ENCODE measurements at regions not wholly inside any gene's neighbourhood (a gene's known extent, or its start where the extent isn't known, plus 50 kb on each side); places are given as distances from the start of the nearest gene placed in this dataset.

DNA sequence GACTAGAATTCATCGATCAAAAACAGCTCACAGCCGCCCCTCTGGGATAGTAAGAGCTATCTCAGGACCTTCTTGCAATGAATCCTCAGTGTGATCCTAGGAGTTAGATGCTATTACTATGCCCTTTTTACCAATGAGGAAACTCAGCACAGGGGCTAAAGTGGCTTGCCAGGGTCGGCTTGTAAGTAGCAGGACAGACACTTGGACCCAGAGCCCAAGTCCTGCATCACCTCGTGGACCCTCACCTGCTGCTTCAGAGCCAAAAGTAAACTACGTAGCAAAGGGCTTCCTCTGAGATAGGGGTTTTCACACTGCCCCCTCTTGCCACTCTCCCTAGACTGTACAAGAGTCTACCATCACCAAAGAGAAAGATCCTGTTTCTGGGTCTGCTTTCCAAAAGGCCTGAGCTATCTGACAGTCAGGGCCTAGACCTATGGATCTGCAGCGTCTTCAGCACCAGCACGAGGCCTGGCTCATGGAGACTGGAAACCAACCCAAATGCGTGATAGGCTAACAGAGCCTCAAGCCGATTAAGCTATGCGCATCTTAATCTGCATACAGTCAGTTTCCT lies 172.3 kb downstream of the ANKRD60 start:
- no peaks in the 10 kb centered on the region for H3K36me3 Mint-ChIP-seq (ENCODE audit: low read depth)
- no peaks in the 10 kb centered on the region for H3K4me1 Mint-ChIP-seq (ENCODE audit: low read depth)
- DNase-seq (ENCODE audit: low spot score): no peak
- H3K27ac Mint-ChIP-seq: no peak overlapping the region
- H3K4me3 Mint-ChIP-seq: no peak overlapping the region
- peaks cover 2% of the 10 kb centered on the region for H3K27me3 Mint-ChIP-seq (ENCODE audit: insufficient read depth)
- intact Hi-C loops (cut with micrococcal nuclease): no loop called here
- H3K9me3 Mint-ChIP-seq: peaks cover 8% of the 10 kb centered on the region

DNA sequence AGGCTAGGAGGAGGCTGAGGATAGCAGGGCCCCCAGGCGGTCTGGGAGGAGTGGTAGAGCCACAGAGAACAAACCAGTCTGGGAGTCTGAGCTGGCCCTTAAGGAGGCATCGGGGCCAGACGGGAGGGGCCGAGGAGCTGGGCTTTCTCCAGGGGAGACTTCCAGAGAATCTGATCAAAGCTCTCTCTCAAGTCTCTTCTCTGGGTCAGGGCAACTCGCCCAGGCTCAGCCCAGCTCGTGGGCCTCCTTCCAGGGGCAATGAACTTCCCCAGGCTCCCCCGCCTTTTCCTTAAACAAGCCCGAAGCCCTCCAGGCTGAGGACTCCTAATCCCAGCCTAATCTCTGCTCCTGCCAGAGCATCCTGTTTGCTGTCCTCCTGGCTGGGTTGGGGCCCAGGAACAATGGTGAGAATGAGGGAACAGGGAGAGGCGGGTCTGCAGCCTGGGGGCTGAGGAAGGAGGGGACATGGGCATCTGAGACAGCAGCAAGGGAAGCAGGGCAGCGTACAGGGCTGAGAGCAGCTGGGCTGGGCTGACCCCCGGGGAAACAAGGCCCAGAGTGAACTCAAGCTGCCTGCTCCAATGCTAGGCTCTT lies 173.6 kb downstream of the ANKRD60 start:
- peaks cover 15% of the 10 kb centered on the region for H3K9me3 Mint-ChIP-seq
- H3K36me3 Mint-ChIP-seq (ENCODE audit: low read depth): no peaks in the 10 kb centered on the region
- no peak overlapping the region for H3K27ac Mint-ChIP-seq
- no peaks in the 10 kb centered on the region for H3K4me1 Mint-ChIP-seq (ENCODE audit: low read depth)
- H3K4me3 Mint-ChIP-seq: no peak overlapping the region
- no peak for DNase-seq (ENCODE audit: low spot score)
- intact Hi-C loops (cut with micrococcal nuclease): no loop called here
- H3K27me3 Mint-ChIP-seq (ENCODE audit: insufficient read depth): peaks cover 2% of the 10 kb centered on the region

DNA sequence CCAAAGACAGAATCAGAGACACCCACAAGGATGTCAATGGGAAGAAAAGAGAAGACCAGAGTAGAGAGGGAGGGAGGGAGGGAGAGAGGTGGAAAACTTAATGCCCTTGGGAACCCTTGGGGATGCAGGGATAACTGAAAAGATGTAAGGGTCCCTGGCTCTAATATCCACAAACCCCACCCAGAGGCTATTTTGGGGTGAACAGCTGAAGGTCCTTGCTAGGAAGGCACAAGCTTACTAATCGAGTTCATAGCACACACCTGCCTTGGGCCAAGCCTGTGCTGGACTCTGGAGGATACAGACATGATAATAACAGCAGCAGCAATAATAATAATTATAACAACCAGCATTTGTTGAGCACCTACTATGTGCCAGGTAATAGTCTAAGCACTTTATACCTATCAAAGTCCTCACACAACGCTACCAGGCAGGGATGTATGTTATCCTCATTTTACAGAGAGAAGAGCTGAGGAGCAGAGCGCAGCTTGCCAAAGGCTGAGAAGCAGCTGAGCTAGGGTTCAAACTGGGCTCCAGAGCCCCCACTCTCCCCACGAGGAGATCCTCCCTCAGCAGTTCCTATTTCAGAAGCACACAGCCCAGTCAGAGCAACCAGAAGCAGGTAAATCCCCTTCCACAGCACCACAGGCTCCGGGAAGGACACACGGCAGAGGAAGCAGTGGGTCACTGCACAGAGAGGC lies 174.2 kb downstream of the ANKRD60 start:
- intact Hi-C loops (cut with micrococcal nuclease): no loop called here
- no peak for DNase-seq (ENCODE audit: low spot score)
- Mint-ChIP-seq H3K4me1 (ENCODE audit: low read depth) (no peaks in the 10 kb centered on the region), H3K36me3 (ENCODE audit: low read depth) (no peaks in the 10 kb centered on the region), H3K9me3 (peaks cover 15% of the 10 kb centered on the region), H3K27ac (no peak overlapping the region), H3K4me3 (no peak overlapping the region), H3K27me3 (ENCODE audit: insufficient read depth) (no peaks in the 10 kb centered on the region)

DNA sequence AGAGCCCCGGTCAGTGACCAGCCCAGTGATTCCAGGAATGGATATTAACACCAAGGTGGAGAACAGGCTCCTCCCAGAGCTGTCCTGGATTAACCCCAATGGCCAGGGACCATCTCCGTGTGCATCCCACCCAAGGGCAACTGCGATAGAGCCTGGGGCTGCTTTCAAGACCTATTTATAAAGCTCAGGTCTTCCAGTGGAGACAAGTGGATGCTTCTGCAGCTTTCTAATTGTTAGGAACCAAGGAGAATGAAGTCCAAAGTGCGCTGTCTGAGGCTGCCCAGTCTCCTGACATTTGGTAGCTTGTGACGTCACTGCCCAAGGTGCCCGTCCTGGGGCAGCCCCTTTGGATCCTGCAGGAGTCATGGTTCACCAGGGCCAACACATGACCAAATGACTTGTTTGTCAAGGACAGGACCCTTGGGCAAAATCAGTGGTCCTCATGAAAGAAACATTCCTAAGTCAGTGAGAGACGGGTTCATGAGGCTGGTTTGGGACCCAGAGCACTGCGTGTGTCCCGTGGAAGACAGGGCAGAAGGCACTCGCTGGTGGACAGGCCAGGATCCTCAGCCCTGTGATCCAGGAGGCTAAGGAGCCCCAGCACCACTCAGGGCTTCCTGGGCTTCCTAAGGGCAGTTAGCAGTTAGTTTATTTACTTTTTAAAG lies 174.9 kb downstream of the ANKRD60 start:
- peaks cover 15% of the 10 kb centered on the region for H3K9me3 Mint-ChIP-seq
- H3K27me3 Mint-ChIP-seq (ENCODE audit: insufficient read depth): no peaks in the 10 kb centered on the region
- H3K4me3 Mint-ChIP-seq: no peak overlapping the region
- no peak for DNase-seq (ENCODE audit: low spot score)
- H3K27ac Mint-ChIP-seq: no peak overlapping the region
- no peaks in the 10 kb centered on the region for H3K36me3 Mint-ChIP-seq (ENCODE audit: low read depth)
- intact Hi-C loops (cut with micrococcal nuclease): no loop called here
- H3K4me1 Mint-ChIP-seq (ENCODE audit: low read depth): no peaks in the 10 kb centered on the region

DNA sequence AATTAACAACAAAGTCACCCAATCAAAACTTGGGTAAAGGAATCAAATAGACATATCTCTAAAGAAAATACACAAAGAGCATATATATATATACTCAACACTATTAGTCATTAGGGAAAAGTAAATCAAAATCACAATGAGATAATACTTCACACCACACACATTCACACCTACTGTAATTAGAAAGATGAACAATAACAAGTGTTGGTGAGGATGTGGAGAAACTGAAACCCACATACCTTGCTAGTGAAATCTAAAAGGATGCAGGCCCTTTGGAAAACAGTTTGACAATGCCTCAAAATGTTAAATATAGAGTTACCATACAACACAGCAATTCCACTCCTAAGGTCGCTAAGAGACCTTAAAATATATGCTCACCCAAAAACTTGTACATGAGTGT lies 177.1 kb downstream of the ANKRD60 start:
- Mint-ChIP-seq H3K36me3 (ENCODE audit: low read depth) (no peaks in the 10 kb centered on the region), H3K9me3 (peaks cover 15% of the 10 kb centered on the region), H3K27me3 (ENCODE audit: insufficient read depth) (no peaks in the 10 kb centered on the region), H3K4me1 (ENCODE audit: low read depth) (no peaks in the 10 kb centered on the region), H3K4me3 (no peak overlapping the region), H3K27ac (no peak overlapping the region)
- intact Hi-C loops (cut with micrococcal nuclease): no loop called here
- no peak for DNase-seq (ENCODE audit: low spot score)

DNA sequence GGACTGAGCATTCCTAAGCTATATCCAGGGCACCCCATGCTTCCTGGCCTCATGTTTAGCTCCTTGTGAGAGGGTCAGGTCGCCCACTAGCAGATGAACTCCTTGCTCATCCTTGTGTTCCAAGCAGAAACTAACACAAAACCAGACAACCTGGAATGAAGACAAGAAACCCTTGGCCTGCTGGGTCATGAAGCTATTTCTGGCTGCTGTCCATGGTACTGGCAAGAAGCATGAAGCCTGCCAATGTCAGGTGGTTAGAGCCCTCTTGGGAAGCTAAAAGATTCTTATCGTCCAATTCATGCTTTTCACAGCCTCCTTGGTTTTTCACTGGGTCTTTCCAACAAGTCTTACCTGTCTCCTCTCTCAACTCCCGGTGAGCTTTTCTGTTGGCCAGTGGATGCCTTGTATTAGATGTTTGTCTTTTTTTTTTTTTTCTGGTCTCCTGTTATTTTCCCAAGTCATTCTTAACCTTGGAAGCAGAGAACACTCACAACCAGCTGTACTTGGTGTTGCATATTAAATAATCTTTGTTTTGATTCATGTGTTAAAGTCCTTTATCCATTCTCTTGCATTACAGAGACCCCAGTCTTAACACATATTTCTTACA lies 180.3 kb downstream of the ANKRD60 start:
- H3K27me3 Mint-ChIP-seq (ENCODE audit: insufficient read depth): peaks cover 2% of the 10 kb centered on the region
- no peaks in the 10 kb centered on the region for H3K36me3 Mint-ChIP-seq (ENCODE audit: low read depth)
- no peaks in the 10 kb centered on the region for H3K4me1 Mint-ChIP-seq (ENCODE audit: low read depth)
- no peak for DNase-seq (ENCODE audit: low spot score)
- H3K4me3 Mint-ChIP-seq: no peak overlapping the region
- peaks cover 15% of the 10 kb centered on the region for H3K9me3 Mint-ChIP-seq
- intact Hi-C loops (cut with micrococcal nuclease): no loop called here
- H3K27ac Mint-ChIP-seq: no peak overlapping the region

DNA sequence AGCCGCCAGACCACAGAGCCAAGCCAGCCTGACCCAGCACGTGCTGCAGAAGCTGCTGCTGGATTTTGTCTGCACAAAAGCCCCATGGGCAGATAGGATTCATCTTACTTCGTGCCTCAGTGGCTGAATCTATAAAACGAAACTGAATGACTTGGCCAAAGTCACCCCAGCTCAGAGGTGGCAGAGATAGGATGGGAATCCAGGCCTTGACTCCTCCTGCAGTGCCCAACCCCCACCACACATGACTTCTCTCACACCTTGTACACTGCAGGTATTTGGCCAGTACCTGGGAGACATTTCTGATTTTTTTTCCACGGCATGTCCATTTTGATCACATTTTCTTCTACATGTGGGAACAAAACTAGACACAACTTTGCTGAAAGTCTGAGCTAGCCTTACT lies 182.1 kb downstream of the ANKRD60 start:
- no peaks in the 10 kb centered on the region for H3K36me3 Mint-ChIP-seq (ENCODE audit: low read depth)
- intact Hi-C loops (cut with micrococcal nuclease): no loop called here
- H3K27me3 Mint-ChIP-seq (ENCODE audit: insufficient read depth): peaks cover 2% of the 10 kb centered on the region
- no peak for DNase-seq (ENCODE audit: low spot score)
- no peak overlapping the region for H3K27ac Mint-ChIP-seq
- peaks cover 8% of the 10 kb centered on the region for H3K9me3 Mint-ChIP-seq
- no peak overlapping the region for H3K4me3 Mint-ChIP-seq
- H3K4me1 Mint-ChIP-seq (ENCODE audit: low read depth): no peaks in the 10 kb centered on the region

DNA sequence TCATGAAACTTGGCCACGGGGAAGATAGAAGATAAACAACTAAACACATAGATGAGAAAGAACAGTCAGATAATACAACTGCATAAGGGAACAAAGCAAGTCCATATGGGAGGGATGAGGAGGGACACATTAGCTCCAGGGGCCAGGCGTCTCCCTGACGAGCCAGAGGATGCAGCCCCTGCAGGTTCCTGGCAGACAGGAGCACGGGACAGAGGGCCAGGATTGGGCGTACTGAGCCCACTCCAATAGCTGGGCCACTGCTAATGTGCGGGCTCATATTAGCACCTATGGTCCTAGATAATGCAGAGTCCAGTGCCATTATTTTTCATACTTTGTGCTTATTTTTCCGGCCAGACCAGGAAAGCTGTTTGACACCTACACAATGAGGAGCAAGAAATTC lies 182.9 kb downstream of the ANKRD60 start:
- no peaks in the 10 kb centered on the region for H3K4me1 Mint-ChIP-seq (ENCODE audit: low read depth)
- H3K4me3 Mint-ChIP-seq: no peak overlapping the region
- H3K9me3 Mint-ChIP-seq: peaks cover 6% of the 10 kb centered on the region
- intact Hi-C loops (cut with micrococcal nuclease): no loop called here
- no peak for DNase-seq (ENCODE audit: low spot score)
- no peaks in the 10 kb centered on the region for H3K36me3 Mint-ChIP-seq (ENCODE audit: low read depth)
- H3K27me3 Mint-ChIP-seq (ENCODE audit: insufficient read depth): peaks cover 2% of the 10 kb centered on the region
- no peak overlapping the region for H3K27ac Mint-ChIP-seq

DNA sequence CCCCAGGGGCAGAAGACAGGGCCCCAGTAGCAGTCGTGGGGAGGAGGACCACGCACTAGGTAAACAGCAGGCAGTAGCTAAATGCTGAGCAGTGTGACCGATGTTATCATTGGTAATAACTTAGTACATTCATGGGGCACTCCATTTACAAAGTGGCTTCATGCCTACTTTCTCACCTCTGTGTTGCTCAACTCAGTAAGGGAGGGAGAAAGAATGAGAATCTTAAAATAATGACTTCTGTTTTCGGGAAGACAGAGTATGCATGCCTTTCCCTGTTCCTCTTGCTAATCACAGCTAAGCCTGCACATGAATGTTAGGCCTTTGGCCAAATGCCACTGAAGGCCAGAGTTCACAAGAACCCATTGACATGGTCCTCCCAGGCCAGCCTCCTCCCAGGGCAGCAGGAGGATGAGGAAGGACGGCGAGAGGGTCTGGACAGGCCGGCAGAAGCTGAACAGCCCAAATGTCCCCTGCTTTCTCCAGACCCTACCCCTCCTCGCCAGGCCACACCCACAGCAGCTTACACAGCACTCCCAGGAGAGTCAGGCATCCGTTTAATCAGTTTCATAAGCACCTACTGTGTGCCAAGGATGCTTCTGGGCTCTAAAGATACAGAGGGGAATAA lies 183.4 kb downstream of the ANKRD60 start:
- Mint-ChIP-seq H3K36me3 (ENCODE audit: low read depth) (no peaks in the 10 kb centered on the region), H3K4me1 (ENCODE audit: low read depth) (no peaks in the 10 kb centered on the region), H3K27ac (no peak overlapping the region)

DNA sequence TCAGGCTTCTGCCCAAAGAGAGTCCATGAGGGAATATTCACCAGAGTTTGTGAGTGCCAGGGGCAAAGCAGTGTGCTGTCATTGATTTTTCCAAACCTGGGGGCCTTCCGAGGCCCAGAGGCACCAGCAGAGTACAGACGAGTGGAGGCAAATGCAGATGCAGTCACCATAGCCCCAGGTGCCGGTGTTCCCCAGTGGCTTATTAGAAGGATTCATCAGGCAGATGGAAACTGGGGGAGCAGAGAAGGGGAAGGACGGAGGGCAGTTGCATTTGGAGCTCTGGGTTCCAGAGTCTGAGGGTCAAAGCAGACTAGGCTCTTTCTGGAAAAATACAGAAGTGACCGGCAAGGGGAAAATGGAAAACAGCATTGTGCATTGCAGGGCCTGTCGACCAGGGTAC lies 184.2 kb downstream of the ANKRD60 start:
- Mint-ChIP-seq H3K27me3 (ENCODE audit: insufficient read depth) (peaks cover 2% of the 10 kb centered on the region), H3K27ac (no peak overlapping the region), H3K9me3 (no peaks in the 10 kb centered on the region), H3K4me3 (no peak overlapping the region), H3K36me3 (ENCODE audit: low read depth) (no peaks in the 10 kb centered on the region), H3K4me1 (ENCODE audit: low read depth) (no peaks in the 10 kb centered on the region)
- DNase-seq (ENCODE audit: low spot score): no peak
- intact Hi-C loops (cut with micrococcal nuclease): no loop called here

More for the DNA sequence above, 183.4 kb downstream of the ANKRD60 start:
- Mint-ChIP-seq H3K4me3 (no peak overlapping the region), H3K9me3 (peaks cover under 1% of the 10 kb centered on the region), H3K27me3 (ENCODE audit: insufficient read depth) (peaks cover 2% of the 10 kb centered on the region)
- DNase-seq (ENCODE audit: low spot score): no peak
- intact Hi-C loops (cut with micrococcal nuclease): no loop called here

DNA sequence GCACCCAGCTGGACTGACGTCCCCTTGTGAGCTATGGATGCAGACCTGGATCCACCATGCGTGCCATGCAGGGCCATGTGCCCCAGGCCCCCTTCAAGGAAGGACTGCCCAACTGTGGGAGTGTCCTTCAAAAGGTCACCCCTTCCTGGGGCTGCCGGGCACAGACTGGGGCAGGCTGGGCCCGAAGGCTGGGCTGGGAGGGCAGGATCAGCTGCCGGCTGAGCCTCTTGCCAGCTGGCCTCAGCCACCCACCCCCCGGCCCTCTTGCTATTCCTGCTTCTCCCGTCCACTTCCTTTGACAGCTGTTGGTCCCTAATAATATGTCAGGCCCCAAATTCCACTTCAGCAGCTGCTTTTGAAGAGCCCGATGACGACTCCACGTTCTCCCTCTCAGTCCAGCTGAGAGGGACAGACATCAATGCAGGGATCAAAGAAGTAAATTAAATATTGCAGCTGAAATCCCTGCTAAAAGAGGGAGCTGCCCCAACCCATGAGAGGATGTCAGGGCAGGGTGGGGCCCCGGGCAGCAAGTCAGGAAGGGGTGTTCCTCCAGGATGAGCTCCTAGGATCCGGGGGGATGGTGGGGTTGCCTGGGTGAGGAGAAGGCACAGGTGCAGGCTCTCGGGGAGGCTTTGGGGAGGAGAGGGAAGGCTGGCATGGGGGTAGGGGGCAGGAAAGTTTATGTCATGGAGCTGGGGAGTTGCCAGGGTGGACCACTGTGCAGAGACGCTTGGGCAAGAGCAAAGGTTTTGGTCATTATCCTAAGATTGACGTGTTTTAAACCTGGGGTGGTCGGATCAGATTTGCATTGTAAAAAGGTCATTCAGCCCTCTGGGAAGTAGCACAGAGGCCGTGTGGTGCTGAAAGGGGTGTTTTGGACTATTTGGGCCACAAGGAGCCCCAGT lies 185.0 kb downstream of the ANKRD60 start:
- no peak overlapping the region for H3K4me3 Mint-ChIP-seq
- H3K27me3 Mint-ChIP-seq (ENCODE audit: insufficient read depth): peaks cover 2% of the 10 kb centered on the region
- no peaks in the 10 kb centered on the region for H3K4me1 Mint-ChIP-seq (ENCODE audit: low read depth)
- H3K9me3 Mint-ChIP-seq: no peaks in the 10 kb centered on the region
- no peak overlapping the region for H3K27ac Mint-ChIP-seq
- no peaks in the 10 kb centered on the region for H3K36me3 Mint-ChIP-seq (ENCODE audit: low read depth)
- intact Hi-C loops (cut with micrococcal nuclease): no loop called here
- no peak for DNase-seq (ENCODE audit: low spot score)

DNA sequence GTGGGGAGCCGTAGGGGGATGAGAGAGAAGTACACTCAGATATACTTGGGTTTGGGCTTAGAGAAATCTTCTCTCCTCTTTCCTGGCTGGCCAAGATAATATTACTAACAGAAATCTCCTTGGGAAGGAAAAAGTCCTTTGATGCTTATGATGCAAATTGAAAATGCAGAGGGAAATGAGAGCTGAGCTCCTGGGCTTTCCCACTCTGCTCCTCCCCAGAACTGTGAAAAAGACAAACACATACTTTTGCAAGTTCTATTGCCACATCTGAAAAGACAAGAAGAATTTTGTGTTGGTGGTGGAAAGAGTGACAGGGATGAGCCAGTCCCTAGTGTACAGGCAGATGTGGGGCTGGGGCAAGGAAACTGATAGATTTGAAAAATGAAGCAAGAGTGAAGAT lies 185.9 kb downstream of the ANKRD60 start:
- intact Hi-C loops (cut with micrococcal nuclease): no loop called here
- H3K27ac Mint-ChIP-seq: no peak overlapping the region
- H3K4me1 Mint-ChIP-seq (ENCODE audit: low read depth): no peaks in the 10 kb centered on the region
- H3K36me3 Mint-ChIP-seq (ENCODE audit: low read depth): no peaks in the 10 kb centered on the region
- no peak for DNase-seq (ENCODE audit: low spot score)
- no peaks in the 10 kb centered on the region for H3K9me3 Mint-ChIP-seq
- H3K4me3 Mint-ChIP-seq: no peak overlapping the region
- H3K27me3 Mint-ChIP-seq (ENCODE audit: insufficient read depth): peaks cover 2% of the 10 kb centered on the region
